GM23338 (cell line): ENCODE measurements at regions not wholly inside any gene's neighbourhood (a gene's known extent, or its start where the extent isn't known, plus 50 kb on each side); places are given as distances from the start of the nearest gene placed in this dataset.

ENCODE experiments used
- ATAC-seq: fragments of 200-7000 bp; cut with Tn5 transposase; 3 replicates; pipeline ENCODE4 v1.9.1; 2020
- DNase-seq: peaks from one replicate; pipeline ENCODE4 v3.0.0-alpha.2; 2015; ENCODE audit warnings: low spot score
- H2AFZ ChIP-seq: fragments of 200-600 bp; sonication (generic); 2 replicates; pipeline ENCODE4 v1.8.0; 2016; ENCODE audit warnings: antibody characterized with exemption, mild to moderate bottlenecking, moderate library complexity
- H3F3A ChIP-seq: fragments of 200-600 bp; sonication (generic); replicated peaks from 2 replicates; pipeline ENCODE4 v1.8.0; 2017; ENCODE audit warnings: antibody characterized with exemption, mixed run types, low read depth
- H3K27ac ChIP-seq: fragments of 200-600 bp; sonication (generic); 2 replicates; pipeline ENCODE4 v1.6.1; 2016; ENCODE audit warnings: low read depth
- H3K27me3 ChIP-seq: fragments of 200-600 bp; sonication (generic); 2 replicates; pipeline ENCODE4 v1.8.0; 2016; ENCODE audit warnings: mild to moderate bottlenecking, mixed run types, moderate library complexity; ENCODE audit not compliant: insufficient read depth
- H3K36me3 ChIP-seq: fragments of 200-600 bp; sonication (generic); 2 replicates; pipeline ENCODE4 v1.8.0; 2016; ENCODE audit warnings: mild to moderate bottlenecking; ENCODE audit not compliant: insufficient read depth
- H3K4me1 ChIP-seq: fragments of 200-600 bp; sonication (generic); 2 replicates; pipeline ENCODE4 v1.8.0; 2016; ENCODE audit warnings: mild to moderate bottlenecking, moderate library complexity; ENCODE audit not compliant: insufficient read depth
- H3K4me2 ChIP-seq: fragments of 200-600 bp; sonication (generic); 2 replicates; pipeline ENCODE4 v1.7.1; 2017; ENCODE audit warnings: mixed run types
- H3K4me3 ChIP-seq: fragments of 200-600 bp; sonication (generic); 2 replicates; pipeline ENCODE4 v1.6.1; 2016; ENCODE audit warnings: mixed run types
- H3K79me2 ChIP-seq: fragments of 200-600 bp; sonication (generic); replicated peaks from 2 replicates; pipeline ENCODE4 v1.8.0; 2017; ENCODE audit warnings: mild to moderate bottlenecking; ENCODE audit not compliant: insufficient read depth
- H3K9me2 ChIP-seq: fragments of 200-600 bp; sonication (generic); 2 replicates; pipeline ENCODE4 v1.8.0; 2017; ENCODE audit not compliant: insufficient read depth
- H4K20me1 ChIP-seq: fragments of 200-600 bp; sonication (generic); replicated peaks from 2 replicates; pipeline ENCODE4 v1.8.0; 2017; ENCODE audit warnings: mild to moderate bottlenecking; ENCODE audit not compliant: insufficient read depth
- H3K27ac Mint-ChIP-seq: 2 replicates; pipeline ENCODE4 v1.8.0; 2020; ENCODE audit warnings: inconsistent platforms, mild to moderate bottlenecking, moderate library complexity, mixed read lengths
- H3K27me3 Mint-ChIP-seq: 3 replicates; pipeline ENCODE4 v1.8.0; 2022; ENCODE audit warnings: low read depth, mild to moderate bottlenecking, moderate library complexity, mixed read lengths, inconsistent platforms; ENCODE audit not compliant: insufficient read depth, poor library complexity
- H3K36me3 Mint-ChIP-seq: 3 replicates; pipeline ENCODE4 v1.8.0; 2021; ENCODE audit warnings: low read depth, mild to moderate bottlenecking, inconsistent platforms, moderate library complexity, mixed read lengths
- H3K4me1 Mint-ChIP-seq: 3 replicates; pipeline ENCODE4 v1.8.0; 2020; ENCODE audit warnings: mild to moderate bottlenecking, inconsistent platforms, mixed read lengths
- H3K4me3 Mint-ChIP-seq: 3 replicates; pipeline ENCODE4 v1.8.0; 2021; ENCODE audit warnings: moderate library complexity, mild to moderate bottlenecking, inconsistent platforms, mixed read lengths
- H3K9me3 Mint-ChIP-seq: 3 replicates; pipeline ENCODE4 v1.8.0; 2020; ENCODE audit warnings: moderate library complexity, mild to moderate bottlenecking, inconsistent platforms, mixed read lengths
- CREB1 ChIP-seq: fragments of 250-450 bp; sonication (Bioruptor Pico); IDR thresholded peaks from 2 replicates; pipeline ENCODE4 v1.5.0; 2020; ENCODE audit warnings: low read depth, mild to moderate bottlenecking, moderate library complexity
- EZH2 ChIP-seq: fragments of 200-600 bp; sonication (generic); IDR thresholded peaks from one replicate; pipeline ENCODE4 v1.8.0; 2017; ENCODE audit warnings: antibody characterized with exemption, mild to moderate bottlenecking, low read depth; ENCODE audit not compliant: unreplicated experiment
- EZH2phosphoT487 ChIP-seq: fragments of 200-600 bp; sonication (generic); IDR thresholded peaks from one replicate; pipeline ENCODE4 v1.8.1; 2018; ENCODE audit warnings: antibody characterized with exemption; ENCODE audit not compliant: unreplicated experiment
- JUNB ChIP-seq: IDR thresholded peaks from one replicate; pipeline ENCODE4 v1.6.1; 2016; ENCODE audit warnings: antibody characterized with exemption; ENCODE audit not compliant: unreplicated experiment
- NANOG ChIP-seq: IDR thresholded peaks from 2 replicates; pipeline ENCODE4 v1.6.1; 2016; ENCODE audit warnings: antibody characterized with exemption, borderline replicate concordance
- POLR2AphosphoS5 ChIP-seq: IDR thresholded peaks from 2 replicates; pipeline ENCODE4 v1.6.1; 2016; ENCODE audit warnings: antibody characterized with exemption, low read depth
- STAT1 ChIP-seq: IDR thresholded peaks from one replicate; pipeline ENCODE4 v1.6.1; 2016; ENCODE audit warnings: antibody characterized with exemption; ENCODE audit not compliant: unreplicated experiment
- ZNF114 ChIP-seq: fragments of 250-450 bp; sonication (Bioruptor Pico); IDR thresholded peaks from 2 replicates; pipeline ENCODE4 v1.5.0; 2020; ENCODE audit warnings: mild to moderate bottlenecking, moderate library complexity
- ZNF331 ChIP-seq: fragments of 250-450 bp; sonication (Bioruptor Pico); IDR thresholded peaks from 2 replicates; pipeline ENCODE4 v1.5.0; 2020; ENCODE audit warnings: low read depth, mild to moderate bottlenecking, moderate library complexity
- TF ChIP-seq, protein P1 (sequence below): IDR thresholded peaks from one replicate; pipeline ENCODE4 v1.6.1; 2018; ENCODE audit warnings: antibody characterized with exemption; ENCODE audit not compliant: unreplicated experiment
- TF ChIP-seq, protein P2 (sequence below): IDR thresholded peaks from 2 replicates; pipeline ENCODE4 v1.6.1; 2016; ENCODE audit warnings: antibody characterized with exemption
- TF ChIP-seq, protein P3 (sequence below): fragments of 250-450 bp; sonication (Bioruptor Pico); IDR thresholded peaks from 2 replicates; pipeline ENCODE4 v1.5.0; 2020; ENCODE audit warnings: mild to moderate bottlenecking, moderate library complexity
- TF ChIP-seq, protein P4 (sequence below), 2 experiments: fragments of 200-600 bp in 1 of 2; sonication (generic) in 1 of 2; conservative IDR thresholded peaks; 2 replicates each; pipeline versions ENCODE4 v1.5.1 to v1.6.1; 2016 to 2017; ENCODE audit warnings: antibody characterized with exemption in 2 of 2, low read depth in 2 of 2, mild to moderate bottlenecking in 2 of 2, moderate library complexity in 1 of 2

DNA sequence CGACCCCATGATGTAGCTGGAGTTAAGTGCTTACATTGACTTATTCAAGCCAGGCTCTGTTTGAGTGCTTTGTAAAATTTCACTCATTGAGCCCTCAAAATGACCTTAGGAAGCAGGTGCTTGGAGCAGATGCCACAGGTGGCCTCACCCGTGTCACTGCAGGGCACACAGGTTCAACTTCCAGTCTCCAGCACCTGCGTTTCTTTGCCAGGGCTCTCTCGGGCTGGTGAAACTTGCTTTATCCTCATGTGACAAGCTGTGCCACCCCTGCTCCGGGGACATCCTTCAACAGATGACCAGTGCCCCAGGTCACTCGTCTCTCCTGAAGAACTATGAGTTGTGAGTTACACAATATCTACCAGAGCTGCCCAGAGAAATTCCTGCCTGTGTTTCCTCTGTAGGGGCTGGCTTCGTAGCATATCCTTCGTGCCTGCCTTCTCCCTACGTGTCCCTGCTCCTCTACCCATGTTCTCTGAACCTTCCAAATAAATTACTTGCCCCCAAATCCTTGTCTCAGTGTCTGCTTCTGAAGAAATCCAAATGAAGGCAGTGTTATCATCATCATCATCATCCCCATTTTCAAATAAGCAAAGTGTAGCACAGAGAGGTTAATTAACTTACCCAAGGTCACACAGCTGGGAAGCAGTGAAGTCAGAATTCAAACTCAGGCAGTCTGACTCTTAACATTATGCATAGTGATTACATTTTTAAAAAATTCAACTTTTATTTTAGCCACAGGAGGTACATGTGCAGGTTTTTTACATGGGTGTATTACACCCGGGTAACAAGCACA, 352.5 kb downstream of the NPIPA8 start:
- Histone ChIP-seq H3K4me3 (no peak overlapping the region), H3K4me2 (no peak overlapping the region), H3F3A (no peaks in the 10 kb centered on the region), H2AFZ (no peak overlapping the region), H3K9me2 (no peaks in the 10 kb centered on the region; the same call in 1 of the 2 replicates), H3K27me3 (no peaks in the 10 kb centered on the region), H3K79me2 (no peaks in the 10 kb centered on the region), H4K20me1 (no peaks in the 10 kb centered on the region), H3K36me3 (no peaks in the 10 kb centered on the region), H3K4me1 (no peaks in the 10 kb centered on the region), H3K27ac (no peak overlapping the region)
- ATAC-seq (no peak), DNase-seq (no peak)
- TF ChIP-seq, protein P1, sequence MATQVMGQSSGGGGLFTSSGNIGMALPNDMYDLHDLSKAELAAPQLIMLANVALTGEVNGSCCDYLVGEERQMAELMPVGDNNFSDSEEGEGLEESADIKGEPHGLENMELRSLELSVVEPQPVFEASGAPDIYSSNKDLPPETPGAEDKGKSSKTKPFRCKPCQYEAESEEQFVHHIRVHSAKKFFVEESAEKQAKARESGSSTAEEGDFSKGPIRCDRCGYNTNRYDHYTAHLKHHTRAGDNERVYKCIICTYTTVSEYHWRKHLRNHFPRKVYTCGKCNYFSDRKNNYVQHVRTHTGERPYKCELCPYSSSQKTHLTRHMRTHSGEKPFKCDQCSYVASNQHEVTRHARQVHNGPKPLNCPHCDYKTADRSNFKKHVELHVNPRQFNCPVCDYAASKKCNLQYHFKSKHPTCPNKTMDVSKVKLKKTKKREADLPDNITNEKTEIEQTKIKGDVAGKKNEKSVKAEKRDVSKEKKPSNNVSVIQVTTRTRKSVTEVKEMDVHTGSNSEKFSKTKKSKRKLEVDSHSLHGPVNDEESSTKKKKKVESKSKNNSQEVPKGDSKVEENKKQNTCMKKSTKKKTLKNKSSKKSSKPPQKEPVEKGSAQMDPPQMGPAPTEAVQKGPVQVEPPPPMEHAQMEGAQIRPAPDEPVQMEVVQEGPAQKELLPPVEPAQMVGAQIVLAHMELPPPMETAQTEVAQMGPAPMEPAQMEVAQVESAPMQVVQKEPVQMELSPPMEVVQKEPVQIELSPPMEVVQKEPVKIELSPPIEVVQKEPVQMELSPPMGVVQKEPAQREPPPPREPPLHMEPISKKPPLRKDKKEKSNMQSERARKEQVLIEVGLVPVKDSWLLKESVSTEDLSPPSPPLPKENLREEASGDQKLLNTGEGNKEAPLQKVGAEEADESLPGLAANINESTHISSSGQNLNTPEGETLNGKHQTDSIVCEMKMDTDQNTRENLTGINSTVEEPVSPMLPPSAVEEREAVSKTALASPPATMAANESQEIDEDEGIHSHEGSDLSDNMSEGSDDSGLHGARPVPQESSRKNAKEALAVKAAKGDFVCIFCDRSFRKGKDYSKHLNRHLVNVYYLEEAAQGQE: no peak
- TF ChIP-seq EZH2phosphoT487 (no peak), EZH2 (no peak), CREB1 (CRISPR knock-in tag) (no peak), JUNB (no peak), STAT1 (no peak), NANOG (no peak), POLR2AphosphoS5 (no peak), ZNF331 (CRISPR knock-in tag) (no peak), ZNF114 (no peak)
- TF ChIP-seq, protein P2, sequence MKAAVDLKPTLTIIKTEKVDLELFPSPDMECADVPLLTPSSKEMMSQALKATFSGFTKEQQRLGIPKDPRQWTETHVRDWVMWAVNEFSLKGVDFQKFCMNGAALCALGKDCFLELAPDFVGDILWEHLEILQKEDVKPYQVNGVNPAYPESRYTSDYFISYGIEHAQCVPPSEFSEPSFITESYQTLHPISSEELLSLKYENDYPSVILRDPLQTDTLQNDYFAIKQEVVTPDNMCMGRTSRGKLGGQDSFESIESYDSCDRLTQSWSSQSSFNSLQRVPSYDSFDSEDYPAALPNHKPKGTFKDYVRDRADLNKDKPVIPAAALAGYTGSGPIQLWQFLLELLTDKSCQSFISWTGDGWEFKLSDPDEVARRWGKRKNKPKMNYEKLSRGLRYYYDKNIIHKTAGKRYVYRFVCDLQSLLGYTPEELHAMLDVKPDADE: no peak
- TF ChIP-seq, protein P3, sequence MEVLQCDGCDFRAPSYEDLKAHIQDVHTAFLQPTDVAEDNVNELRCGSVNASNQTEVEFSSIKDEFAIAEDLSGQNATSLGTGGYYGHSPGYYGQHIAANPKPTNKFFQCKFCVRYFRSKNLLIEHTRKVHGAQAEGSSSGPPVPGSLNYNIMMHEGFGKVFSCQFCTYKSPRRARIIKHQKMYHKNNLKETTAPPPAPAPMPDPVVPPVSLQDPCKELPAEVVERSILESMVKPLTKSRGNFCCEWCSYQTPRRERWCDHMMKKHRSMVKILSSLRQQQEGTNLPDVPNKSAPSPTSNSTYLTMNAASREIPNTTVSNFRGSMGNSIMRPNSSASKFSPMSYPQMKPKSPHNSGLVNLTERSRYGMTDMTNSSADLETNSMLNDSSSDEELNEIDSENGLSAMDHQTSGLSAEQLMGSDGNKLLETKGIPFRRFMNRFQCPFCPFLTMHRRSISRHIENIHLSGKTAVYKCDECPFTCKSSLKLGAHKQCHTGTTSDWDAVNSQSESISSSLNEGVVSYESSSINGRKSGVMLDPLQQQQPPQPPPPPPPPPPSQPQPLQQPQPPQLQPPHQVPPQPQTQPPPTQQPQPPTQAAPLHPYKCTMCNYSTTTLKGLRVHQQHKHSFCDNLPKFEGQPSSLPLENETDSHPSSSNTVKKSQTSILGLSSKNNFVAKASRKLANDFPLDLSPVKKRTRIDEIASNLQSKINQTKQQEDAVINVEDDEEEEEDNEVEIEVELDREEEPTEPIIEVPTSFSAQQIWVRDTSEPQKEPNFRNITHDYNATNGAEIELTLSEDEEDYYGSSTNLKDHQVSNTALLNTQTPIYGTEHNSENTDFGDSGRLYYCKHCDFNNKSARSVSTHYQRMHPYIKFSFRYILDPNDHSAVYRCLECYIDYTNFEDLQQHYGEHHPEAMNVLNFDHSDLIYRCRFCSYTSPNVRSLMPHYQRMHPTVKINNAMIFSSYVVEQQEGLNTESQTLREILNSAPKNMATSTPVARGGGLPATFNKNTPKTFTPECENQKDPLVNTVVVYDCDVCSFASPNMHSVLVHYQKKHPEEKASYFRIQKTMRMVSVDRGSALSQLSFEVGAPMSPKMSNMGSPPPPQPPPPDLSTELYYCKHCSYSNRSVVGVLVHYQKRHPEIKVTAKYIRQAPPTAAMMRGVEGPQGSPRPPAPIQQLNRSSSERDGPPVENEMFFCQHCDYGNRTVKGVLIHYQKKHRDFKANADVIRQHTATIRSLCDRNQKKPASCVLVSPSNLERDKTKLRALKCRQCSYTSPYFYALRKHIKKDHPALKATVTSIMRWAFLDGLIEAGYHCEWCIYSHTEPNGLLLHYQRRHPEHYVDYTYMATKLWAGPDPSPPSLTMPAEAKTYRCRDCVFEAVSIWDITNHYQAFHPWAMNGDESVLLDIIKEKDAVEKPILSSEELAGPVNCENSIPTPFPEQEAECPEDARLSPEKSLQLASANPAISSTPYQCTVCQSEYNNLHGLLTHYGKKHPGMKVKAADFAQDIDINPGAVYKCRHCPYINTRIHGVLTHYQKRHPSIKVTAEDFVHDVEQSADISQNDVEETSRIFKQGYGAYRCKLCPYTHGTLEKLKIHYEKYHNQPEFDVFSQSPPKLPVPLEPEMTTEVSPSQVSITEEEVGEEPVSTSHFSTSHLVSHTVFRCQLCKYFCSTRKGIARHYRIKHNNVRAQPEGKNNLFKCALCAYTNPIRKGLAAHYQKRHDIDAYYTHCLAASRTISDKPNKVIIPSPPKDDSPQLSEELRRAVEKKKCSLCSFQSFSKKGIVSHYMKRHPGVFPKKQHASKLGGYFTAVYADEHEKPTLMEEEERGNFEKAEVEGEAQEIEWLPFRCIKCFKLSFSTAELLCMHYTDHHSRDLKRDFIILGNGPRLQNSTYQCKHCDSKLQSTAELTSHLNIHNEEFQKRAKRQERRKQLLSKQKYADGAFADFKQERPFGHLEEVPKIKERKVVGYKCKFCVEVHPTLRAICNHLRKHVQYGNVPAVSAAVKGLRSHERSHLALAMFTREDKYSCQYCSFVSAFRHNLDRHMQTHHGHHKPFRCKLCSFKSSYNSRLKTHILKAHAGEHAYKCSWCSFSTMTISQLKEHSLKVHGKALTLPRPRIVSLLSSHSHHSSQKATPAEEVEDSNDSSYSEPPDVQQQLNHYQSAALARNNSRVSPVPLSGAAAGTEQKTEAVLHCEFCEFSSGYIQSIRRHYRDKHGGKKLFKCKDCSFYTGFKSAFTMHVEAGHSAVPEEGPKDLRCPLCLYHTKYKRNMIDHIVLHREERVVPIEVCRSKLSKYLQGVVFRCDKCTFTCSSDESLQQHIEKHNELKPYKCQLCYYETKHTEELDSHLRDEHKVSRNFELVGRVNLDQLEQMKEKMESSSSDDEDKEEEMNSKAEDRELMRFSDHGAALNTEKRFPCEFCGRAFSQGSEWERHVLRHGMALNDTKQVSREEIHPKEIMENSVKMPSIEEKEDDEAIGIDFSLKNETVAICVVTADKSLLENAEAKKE (CRISPR knock-in tag): no peak
- TF ChIP-seq, protein P4, sequence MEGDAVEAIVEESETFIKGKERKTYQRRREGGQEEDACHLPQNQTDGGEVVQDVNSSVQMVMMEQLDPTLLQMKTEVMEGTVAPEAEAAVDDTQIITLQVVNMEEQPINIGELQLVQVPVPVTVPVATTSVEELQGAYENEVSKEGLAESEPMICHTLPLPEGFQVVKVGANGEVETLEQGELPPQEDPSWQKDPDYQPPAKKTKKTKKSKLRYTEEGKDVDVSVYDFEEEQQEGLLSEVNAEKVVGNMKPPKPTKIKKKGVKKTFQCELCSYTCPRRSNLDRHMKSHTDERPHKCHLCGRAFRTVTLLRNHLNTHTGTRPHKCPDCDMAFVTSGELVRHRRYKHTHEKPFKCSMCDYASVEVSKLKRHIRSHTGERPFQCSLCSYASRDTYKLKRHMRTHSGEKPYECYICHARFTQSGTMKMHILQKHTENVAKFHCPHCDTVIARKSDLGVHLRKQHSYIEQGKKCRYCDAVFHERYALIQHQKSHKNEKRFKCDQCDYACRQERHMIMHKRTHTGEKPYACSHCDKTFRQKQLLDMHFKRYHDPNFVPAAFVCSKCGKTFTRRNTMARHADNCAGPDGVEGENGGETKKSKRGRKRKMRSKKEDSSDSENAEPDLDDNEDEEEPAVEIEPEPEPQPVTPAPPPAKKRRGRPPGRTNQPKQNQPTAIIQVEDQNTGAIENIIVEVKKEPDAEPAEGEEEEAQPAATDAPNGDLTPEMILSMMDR (conservative IDR thresholded peaks at IDR 0.05; ENCODE audit: low read depth in 2 of 2): no peak
- Mint-ChIP-seq H3K4me3 (no peak overlapping the region), H3K9me3 (peaks cover 3% of the 10 kb centered on the region), H3K27ac (no peak overlapping the region), H3K27me3 (no peaks in the 10 kb centered on the region), H3K36me3 (0 out of 3 replicates have a peak, but pooled peaks cover 3% of the 10 kb centered on the region), H3K4me1 (peaks cover 5% of the 10 kb centered on the region; the same call in 2 of the 3 replicates)
